Ishikawa (cell line): ENCODE measurements at regions not wholly inside any gene's neighbourhood (a gene's known extent, or its start where the extent isn't known, plus 50 kb on each side); places are given as distances from the start of the nearest gene placed in this dataset.

Experiments used
- CEBPB ChIP-seq: IDR thresholded peaks from 2 replicates; pipeline ENCODE4 v1.6.1; 2012
- CREB1 ChIP-seq: IDR thresholded peaks from 2 replicates; pipeline ENCODE4 v1.6.1; 2012; ENCODE audit warnings: low read depth
- EGR1 ChIP-seq: IDR thresholded peaks from 2 replicates; pipeline ENCODE4 v1.6.1; 2012
- EP300 ChIP-seq: IDR thresholded peaks from 2 replicates; pipeline ENCODE4 v1.6.1; 2012; ENCODE audit warnings: borderline replicate concordance
- FOXM1 ChIP-seq: IDR thresholded peaks from 2 replicates; pipeline ENCODE4 v1.6.1; 2012; ENCODE audit warnings: low read depth, borderline replicate concordance
- NFIC ChIP-seq: IDR thresholded peaks from 2 replicates; pipeline ENCODE4 v1.6.1; 2012
- RAD21 ChIP-seq: IDR thresholded peaks from 2 replicates; pipeline ENCODE4 v1.6.1; 2012; ENCODE audit warnings: low read depth
- TAF1 ChIP-seq: IDR thresholded peaks from 2 replicates; pipeline ENCODE4 v1.6.1; 2012; ENCODE audit warnings: low read depth, mild to moderate bottlenecking
- TCF12 ChIP-seq: IDR thresholded peaks from 2 replicates; pipeline ENCODE4 v1.6.1; 2012; ENCODE audit warnings: low read depth
- TEAD4 ChIP-seq: IDR thresholded peaks from 2 replicates; pipeline ENCODE4 v1.6.1; 2012
- YY1 ChIP-seq: IDR thresholded peaks from 2 replicates; pipeline ENCODE4 v1.6.1; 2012; ENCODE audit warnings: low read depth
- ZBTB7A ChIP-seq: IDR thresholded peaks from 2 replicates; pipeline ENCODE4 v1.6.1; 2012; ENCODE audit warnings: low read depth
- TF ChIP-seq, protein P1 (sequence below): IDR thresholded peaks from 2 replicates; pipeline ENCODE4 v1.6.1; 2012
- TF ChIP-seq, protein P2 (sequence below): IDR thresholded peaks from 2 replicates; pipeline ENCODE4 v1.6.1; 2012; ENCODE audit warnings: low read depth, mild to moderate bottlenecking
- TF ChIP-seq, protein P3 (sequence below): IDR thresholded peaks from 2 replicates; pipeline ENCODE4 v1.6.1; 2012

DNA sequence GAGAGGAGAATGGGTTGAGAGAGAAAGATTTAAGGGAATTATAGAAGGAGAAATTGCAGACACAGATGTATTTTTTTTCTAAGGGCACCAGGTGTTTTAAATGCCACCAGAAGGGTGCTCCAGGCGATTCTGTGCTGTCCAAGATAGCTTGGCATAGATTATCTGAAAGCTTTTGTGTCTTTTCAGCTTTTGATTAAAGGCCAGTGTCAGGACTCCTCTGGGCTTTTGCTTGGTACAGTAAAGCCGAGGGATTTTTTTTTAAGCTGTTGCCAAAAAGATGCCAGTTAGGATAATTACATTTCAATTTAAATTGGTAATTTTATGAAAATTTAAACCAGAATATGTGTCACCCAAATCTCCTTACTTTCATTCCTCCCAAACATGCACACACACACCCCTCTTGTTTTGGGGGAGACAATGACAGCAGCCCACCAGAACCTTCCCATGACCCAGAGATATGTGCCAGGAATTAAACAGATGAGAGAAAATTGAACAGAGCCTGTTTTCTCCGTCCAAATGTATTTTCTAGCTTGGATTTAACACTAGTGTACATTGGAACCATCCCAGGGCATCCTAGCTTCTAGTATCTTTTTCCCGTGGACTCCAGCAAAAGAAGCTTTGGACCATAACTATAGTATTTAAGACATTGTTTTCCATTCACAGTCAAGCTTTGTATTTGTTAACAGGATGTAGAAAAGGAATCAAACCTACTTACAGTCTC is 670.7 kb upstream of the CXADR start:
- TF ChIP-seq NFIC (no peak), ZBTB7A (no peak), TCF12 (no peak), TEAD4 (no peak), TAF1 (no peak), YY1 (no peak), FOXM1 (no peak), EGR1 (no peak), CREB1 (no peak), RAD21 (no peak), EP300 (no peak), CEBPB (no peak)
- TF ChIP-seq, protein P1, sequence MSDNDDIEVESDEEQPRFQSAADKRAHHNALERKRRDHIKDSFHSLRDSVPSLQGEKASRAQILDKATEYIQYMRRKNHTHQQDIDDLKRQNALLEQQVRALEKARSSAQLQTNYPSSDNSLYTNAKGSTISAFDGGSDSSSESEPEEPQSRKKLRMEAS, result no peak
- TF ChIP-seq, protein P2, sequence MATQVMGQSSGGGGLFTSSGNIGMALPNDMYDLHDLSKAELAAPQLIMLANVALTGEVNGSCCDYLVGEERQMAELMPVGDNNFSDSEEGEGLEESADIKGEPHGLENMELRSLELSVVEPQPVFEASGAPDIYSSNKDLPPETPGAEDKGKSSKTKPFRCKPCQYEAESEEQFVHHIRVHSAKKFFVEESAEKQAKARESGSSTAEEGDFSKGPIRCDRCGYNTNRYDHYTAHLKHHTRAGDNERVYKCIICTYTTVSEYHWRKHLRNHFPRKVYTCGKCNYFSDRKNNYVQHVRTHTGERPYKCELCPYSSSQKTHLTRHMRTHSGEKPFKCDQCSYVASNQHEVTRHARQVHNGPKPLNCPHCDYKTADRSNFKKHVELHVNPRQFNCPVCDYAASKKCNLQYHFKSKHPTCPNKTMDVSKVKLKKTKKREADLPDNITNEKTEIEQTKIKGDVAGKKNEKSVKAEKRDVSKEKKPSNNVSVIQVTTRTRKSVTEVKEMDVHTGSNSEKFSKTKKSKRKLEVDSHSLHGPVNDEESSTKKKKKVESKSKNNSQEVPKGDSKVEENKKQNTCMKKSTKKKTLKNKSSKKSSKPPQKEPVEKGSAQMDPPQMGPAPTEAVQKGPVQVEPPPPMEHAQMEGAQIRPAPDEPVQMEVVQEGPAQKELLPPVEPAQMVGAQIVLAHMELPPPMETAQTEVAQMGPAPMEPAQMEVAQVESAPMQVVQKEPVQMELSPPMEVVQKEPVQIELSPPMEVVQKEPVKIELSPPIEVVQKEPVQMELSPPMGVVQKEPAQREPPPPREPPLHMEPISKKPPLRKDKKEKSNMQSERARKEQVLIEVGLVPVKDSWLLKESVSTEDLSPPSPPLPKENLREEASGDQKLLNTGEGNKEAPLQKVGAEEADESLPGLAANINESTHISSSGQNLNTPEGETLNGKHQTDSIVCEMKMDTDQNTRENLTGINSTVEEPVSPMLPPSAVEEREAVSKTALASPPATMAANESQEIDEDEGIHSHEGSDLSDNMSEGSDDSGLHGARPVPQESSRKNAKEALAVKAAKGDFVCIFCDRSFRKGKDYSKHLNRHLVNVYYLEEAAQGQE, result no peak
- TF ChIP-seq, protein P3, sequence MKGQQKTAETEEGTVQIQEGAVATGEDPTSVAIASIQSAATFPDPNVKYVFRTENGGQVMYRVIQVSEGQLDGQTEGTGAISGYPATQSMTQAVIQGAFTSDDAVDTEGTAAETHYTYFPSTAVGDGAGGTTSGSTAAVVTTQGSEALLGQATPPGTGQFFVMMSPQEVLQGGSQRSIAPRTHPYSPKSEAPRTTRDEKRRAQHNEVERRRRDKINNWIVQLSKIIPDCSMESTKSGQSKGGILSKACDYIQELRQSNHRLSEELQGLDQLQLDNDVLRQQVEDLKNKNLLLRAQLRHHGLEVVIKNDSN, result no peak

DNA sequence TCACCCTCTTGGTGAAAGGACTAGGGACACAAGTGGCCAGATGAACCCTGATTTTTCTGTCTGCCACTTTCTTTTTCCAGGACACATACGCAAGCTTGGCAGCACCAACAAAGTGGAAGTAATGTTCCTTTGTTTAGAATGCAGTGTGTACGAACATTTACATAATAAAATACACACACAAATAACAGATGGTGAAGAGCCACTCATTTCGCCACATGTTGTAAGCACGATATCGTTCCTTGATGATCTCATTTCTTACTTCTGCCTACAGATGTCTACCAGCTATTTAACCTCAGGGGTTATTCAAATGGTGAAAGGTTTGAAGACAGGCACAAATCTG is 670.2 kb upstream of the CXADR start:
- TF ChIP-seq CEBPB (no peak), FOXM1 (no peak)

DNA sequence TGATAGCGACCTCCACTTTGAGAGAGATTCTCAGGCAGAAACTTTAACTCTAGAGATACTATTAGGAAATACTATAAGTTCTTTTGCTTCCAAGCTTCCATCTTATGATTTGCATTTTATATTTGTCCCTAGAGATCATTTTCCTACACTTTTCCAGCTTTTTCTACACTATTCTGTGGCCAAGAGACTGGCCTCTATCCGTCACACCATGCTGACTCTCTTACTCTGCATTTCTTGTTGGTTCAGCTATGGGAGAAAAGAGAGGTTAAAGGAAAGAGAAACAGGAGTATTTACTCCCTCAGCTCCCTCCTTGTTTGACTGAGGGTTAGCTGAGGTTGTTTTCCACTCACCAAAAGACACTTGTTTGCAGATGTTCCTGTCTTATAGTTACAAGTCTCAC is 665.6 kb upstream of the CXADR start:
- TF ChIP-seq CEBPB (no peak), NFIC (no peak), EGR1 (no peak), ZBTB7A (no peak), YY1 (no peak), FOXM1 (no peak), RAD21 (no peak), EP300 (no peak), TCF12 (no peak), TAF1 (no peak), TEAD4 (no peak), CREB1 (no peak)
- TF ChIP-seq, protein P2, result no peak
- TF ChIP-seq, protein P1, result no peak
- TF ChIP-seq, protein P3, result no peak

DNA sequence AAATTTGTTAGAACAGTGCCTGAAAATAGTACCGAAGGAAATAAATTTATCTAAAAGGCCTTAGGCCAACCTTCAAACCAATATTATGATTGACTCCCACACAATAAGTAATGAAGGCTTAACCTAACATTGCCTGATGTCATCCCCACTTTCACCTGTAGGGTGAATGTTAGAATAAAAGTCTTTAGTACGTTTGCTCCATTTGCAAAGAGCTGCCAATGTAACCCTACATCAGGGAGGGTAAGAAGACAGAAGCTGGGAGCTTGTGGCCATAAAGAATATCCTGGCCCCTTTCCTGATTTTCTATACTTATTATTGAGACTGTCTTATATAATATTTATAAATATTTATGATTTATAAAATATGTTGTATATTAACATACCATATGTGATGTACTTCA is 661.8 kb upstream of the CXADR start:
- TF ChIP-seq RAD21 (no peak), EGR1 (no peak), CREB1 (no peak), FOXM1 (no peak), TAF1 (no peak), EP300 (no peak)
- TF ChIP-seq, protein P2, result no peak
